ENCODE measurements at regions not wholly inside any gene's neighbourhood (a gene's known extent, or its start where the extent isn't known, plus 50 kb on each side); places are given as distances from the start of the nearest gene placed in this dataset.

GRCh38 chr18:30302181-30302580 lies 740.4 kb downstream of the DSC3 start:
- DNase-seq, result no peak

DNA sequence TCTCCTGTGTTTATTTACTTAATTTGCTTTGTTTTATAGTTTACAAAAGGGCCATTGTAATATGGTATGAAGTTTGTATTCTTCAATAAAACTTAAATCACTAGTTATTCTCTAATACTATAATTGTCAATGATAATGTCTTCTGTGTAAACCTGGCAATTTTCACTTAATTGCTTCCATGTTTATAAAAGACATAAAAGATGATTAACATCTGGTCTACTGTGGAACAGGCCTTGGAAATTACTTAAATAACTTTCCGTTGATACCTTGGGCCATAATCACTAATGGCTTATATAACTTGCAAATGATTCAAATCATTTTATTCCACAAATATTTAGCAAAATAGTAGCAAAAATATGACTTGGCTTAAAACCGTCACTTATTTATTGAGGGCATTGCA lies 743.8 kb downstream of the DSC3 start:
- no peak for DNase-seq

DNA sequence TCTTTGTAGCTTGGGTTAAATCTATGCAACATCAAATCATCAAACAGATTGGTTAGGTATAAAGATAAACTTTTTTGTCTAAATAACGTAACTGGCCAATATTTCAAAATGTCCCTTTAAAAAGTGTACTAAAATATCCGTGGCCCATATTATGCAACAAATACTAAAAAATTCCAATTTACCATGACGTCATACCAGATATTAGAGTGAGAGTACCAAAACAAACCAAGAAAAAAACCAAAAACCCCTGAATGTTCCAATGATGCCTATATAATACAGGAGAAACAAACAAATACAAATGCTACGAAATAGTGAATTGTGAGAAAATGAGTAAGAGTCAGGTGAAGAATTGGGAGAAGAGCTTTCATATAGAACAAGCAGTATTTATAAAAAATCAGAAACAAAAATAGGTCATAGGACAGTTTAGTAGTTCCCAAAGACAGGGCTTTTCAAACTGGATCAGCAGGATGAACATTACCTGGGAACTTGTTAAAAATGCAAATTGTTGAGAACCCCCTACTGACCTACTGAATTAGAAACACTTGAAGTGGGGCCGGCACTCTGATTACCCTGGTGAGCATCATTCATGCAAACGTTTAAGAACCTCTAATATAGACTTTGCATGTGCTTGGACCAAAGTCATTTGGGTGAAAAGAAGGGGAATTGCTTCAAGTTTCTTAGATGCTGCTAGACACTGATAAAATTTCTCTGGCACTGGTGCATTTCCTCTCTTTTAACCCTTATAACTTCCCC lies 753.7 kb downstream of the DSC3 start:
- DNase-seq, result no peak

- DNase-seq, result peak; percentile 28 to 36
Measured at GRCh38 chr18:30280861-30281470, 761.6 kb downstream of the DSC3 start.

- DNase-seq, result no peak
Measured at GRCh38 chr18:30280186-30280585, 762.4 kb downstream of the DSC3 start.

DNA sequence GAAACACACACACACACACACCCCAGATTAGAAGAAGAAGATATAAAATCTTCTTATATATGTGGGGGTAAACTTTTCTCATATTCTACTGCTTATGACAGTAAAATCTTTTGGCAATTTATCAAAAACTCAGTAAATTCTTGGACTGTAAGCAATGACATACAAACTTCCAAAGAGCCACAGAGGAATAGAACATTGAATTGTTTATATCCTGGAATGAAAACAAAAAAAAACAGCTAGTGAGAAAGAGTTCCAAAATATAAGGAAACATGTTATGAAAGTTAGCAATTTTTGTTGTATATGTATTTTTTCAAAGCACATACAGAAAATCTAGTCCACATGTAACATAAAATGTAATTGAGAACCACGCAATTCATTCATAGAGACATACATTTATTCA lies 764.9 kb downstream of the DSC3 start:
- no peak for DNase-seq

DNA sequence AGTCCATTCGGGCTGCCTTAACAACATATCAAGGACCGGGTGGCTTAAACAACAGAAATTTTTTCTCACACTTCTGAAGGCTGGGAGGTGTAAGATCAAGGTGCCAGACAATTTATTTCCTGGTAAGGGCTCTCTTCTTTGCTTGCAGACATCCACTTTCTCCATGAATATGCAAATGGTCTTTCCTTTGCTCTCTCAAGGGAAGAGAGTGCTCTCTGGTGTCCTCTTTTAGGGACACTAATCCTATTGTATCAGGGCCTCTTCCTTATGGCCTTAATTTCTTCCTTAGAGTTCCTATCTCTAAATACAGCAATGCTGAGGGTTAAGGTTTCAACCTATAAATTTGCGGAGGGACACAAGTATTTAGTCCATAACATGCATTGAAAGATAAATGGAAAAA lies 770.8 kb downstream of the DSC3 start:
- DNase-seq, result no peak

GRCh38 chr18:30265190-30265589 lies 777.4 kb downstream of the DSC3 start:
- DNase-seq, result no peak

DNA sequence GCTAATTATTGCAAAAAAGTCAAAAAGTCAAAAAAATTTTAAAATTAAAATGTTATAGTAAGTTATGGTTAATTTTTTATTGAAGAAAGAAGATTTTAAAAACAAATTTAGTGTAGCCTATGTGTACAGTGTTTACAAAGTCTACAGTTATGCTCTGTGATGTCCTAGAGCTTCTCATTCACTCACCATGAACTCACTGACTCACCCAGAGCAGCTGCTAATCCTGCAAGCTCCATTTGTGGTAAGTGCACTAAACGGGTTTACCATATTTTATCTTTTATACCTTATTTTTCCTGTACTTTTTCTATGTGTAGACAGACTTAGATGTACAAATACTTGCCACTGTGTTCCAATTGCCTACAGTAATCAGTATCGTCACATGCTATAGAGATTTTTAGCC lies 788.2 kb downstream of the DSC3 start:
- DNase-seq, result no peak

DNA sequence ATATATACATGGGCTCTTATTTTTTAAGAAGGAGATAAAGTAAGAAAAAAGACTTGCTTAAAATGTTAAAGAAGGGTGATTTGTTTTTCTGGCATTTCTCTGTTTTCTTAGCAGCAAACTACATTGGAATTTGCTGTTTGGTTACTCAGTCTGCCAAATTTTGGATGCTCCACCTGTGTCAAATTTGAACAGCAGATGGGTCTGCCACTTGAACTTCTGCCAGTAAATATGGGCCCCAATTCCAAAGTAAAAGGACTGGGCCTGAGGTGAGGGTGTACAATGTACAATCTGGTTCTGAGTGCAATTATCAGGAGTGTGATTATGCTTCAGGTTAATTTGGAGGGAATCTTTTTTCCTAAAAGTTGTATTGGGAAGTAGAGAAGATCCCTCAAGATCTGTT lies 794.5 kb downstream of the DSC3 start:
- no peak for DNase-seq

DNA sequence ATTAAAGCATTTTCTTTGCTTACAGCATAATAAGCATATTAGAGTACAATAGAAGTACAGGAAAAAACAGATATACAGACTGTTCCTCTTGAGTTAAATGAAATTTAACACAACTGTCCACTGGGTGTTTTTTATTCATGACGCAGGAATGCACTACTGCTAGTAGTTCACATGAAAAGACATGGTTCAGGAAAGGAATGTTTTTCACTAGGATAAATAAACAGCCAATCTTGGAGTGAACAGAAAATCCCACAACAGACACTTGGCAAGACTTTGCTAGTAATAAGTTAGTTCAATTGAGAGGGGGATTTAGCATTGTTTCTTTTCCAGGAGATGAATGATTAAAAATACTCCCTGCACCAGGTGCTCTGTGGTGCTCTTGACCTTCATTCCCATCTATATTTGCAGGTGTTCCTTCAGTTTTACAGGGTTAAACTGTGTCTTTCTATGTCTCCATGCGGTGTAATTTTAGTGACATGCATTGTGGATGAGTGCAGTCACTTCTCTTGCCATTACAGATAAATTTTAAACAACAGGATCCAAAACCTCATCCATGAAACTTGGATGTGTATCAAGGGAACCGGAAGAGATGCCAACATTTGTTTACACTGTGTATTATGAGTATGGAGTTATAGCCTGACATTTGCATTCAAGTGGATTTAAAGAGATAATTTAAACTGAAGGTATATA lies 796.6 kb downstream of the DSC3 start:
- DNase-seq, result no peak

- DNase-seq, result no peak
Measured at GRCh38 chr18:30234755-30235154, 807.8 kb downstream of the DSC3 start.

- no peak for DNase-seq
Measured at GRCh38 chr18:30211112-30211511, 831.4 kb downstream of the DSC3 start.

- no peak for DNase-seq
Measured at GRCh38 chr18:30208546-30208945, 834.0 kb downstream of the DSC3 start.

DNA sequence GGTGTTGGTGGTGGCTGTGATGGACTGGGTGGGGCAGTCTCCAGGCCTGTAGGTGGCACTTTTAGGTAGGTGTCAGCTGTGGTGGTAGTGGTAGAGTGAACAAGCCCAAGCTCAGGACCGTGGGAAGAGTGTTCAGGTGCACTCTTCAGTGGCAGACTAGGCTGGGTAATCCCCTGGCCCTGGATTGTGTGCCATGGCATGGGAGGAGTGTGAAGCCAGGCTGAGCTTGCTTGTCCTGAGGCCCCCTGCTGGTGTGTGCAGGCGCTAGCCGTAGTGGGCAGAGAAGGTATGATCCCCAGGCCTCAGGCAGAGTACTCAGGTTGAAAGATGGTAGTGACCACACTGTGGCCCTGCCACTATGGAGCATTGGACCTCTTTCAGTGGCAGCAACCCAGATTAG lies 850.3 kb downstream of the DSC3 start:
- no peak for DNase-seq

- no peak for DNase-seq
Measured at GRCh38 chr18:30186245-30186644, 856.3 kb downstream of the DSC3 start.

DNA sequence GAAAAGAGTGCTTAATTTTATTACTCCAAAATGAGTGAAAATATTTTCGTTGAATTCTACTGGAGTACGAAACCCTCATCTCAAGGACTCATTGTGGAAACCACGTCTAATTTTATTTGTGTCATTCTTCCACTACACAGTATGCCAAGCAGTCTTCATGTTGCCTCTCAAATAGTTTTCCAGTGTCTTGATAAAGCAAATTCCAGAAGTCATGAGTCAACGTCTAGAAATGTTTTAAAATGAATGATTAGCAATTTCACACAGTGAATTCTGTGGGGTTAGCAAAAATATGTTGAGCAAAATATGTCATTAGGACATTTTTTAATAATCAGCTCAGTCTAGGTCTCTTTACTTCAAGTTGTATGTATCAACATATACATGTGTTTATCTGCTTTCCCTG lies 865.5 kb downstream of the DSC3 start:
- DNase-seq, result no peak

DNA sequence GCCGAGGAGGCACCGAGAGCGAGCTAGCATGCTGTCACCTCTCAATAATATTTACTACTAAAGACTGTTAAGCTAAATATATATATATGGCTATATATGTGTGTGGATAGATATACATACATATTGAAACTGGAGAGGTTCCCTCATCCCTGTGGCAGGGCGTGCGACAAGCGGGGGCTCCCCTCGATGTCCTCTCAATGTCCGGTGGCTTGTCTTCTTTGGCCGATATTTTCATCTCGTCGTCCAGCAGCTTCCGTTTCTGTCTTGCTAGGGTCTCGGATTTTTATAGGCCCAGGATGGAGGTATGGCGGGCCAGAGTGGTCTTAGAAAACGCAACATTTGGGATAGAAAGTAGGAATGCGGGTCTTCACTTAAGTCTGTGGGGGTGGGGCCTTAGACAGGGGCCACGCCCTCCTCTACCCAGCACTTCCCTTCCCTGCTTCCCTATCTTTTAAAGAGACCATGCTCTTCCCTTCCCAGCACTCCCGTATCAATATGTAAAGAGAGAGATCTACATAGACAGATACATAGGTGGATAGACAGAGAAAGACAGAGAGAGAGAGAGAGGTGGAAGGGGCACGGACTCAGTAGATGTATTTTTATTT lies 866.8 kb downstream of the DSC3 start:
- DNase-seq, result no peak

GRCh38 chr18:30175061-30175574 lies 867.4 kb downstream of the DSC3 start:
- no peak for DNase-seq

- no peak for DNase-seq
Measured at GRCh38 chr18:30163573-30163972, 879.0 kb downstream of the DSC3 start.

GRCh38 chr18:30160124-30160523 lies 882.4 kb downstream of the DSC3 start:
- no peak for DNase-seq

DNA sequence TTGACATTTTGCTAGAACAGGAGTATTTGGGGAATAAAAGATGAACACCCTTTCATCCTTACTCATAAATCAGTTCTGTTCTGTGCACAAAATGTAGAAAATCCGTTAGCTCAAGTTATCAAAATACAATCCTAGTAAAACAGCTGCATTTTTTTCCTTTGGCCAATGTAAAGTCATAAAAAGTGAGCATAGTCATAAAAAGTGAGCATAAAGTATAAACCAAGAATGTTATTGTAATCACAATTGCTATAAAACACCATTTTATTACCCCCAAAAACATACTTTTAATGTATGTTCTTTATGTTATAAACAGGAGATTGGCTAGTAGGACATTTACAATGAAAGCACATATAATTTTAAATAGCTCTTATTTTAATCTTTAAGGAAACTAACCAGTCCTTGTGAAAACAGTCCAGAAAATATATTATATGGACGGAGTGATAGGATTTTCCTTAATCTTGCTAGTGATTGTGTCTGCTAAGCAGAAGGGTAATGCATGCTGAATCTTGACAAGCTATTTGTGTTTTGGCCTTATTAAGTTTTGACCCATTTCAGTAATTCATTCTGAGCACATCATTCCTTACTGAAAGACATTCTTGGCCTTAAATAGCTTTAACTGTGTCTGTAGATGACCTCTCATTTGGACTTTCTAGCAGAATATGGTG lies 891.8 kb downstream of the DSC3 start:
- no peak for DNase-seq

DNA sequence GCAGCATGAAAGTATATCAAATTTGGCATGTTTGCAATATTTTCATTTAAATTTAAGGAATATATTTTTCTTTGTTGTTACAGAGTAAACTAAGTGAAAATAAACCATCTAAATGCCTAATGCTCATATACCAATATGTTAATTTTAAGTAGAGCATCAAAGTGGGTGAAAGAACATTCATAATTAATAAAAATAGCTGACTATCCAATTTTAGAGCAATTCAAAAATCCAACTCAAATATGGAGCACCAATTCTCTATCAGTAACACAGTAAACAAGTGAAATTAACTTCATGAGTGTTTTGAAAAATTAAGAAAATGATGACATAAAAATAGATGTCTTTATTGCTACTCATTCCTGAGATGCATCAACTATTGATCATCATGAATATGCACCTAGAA lies 893.0 kb downstream of the DSC3 start:
- DNase-seq, result no peak
